Breast epithelium (tissue), 3 donors: ENCODE measurements at regions not wholly inside any gene's neighbourhood (a gene's known extent, or its start where the extent isn't known, plus 50 kb on each side); places are given as distances from the start of the nearest gene placed in this dataset.
"Not testable (repeated sequence)": the region's sequence is repeated elsewhere in the genome, so short reads cannot be mapped to it uniquely, and the experiment has no call there.

ENCODE experiments used
- POLR2A ChIP-seq: fragments of 450-650 bp; IDR thresholded peaks from one replicate; pipeline ENCODE4 v1.6.1; 2016; ENCODE audit warnings: antibody characterized with exemption, mild to moderate bottlenecking, moderate library complexity
- POLR2AphosphoS5 ChIP-seq, 3 donors: sonication (generic); formaldehyde crosslinking; IDR thresholded peaks; one replicate each; pipeline ENCODE4 v1.6.1; 2017; ENCODE audit warnings: antibody characterized with exemption in 3 of 3
- TF ChIP-seq, protein P1 (sequence below), 3 donors: fragments of 450-650 bp; IDR thresholded peaks; one replicate each; pipeline ENCODE4 v1.5.1; 2016 to 2017; ENCODE audit warnings: antibody characterized with exemption in 3 of 3, mild to moderate bottlenecking in 3 of 3, moderate library complexity in 3 of 3

DNA sequence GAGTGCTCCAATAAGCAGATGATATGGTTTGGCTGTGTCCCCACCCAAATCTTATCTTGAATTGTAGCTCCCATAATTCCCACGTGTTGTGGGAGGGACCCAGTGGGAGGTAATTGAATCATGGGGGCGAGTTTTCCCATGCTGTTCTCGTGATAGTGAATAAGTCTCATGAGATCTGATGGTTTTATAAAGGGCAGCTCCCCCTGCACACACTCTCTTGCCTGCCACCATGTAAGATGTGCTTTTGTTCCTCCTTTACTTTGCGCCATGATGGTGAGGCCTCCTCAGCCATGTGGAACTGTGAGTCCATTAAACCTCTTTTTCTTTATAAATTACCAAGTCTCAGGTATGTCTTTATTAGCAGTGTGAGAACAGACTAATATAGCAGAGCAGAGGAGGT is 142.5 kb downstream of the ADSS2 start:
- TF ChIP-seq POLR2A; POLR2AphosphoS5 (IDR thresholded peaks at IDR 0.05): not testable (repeated sequence)
- TF ChIP-seq, protein P1, sequence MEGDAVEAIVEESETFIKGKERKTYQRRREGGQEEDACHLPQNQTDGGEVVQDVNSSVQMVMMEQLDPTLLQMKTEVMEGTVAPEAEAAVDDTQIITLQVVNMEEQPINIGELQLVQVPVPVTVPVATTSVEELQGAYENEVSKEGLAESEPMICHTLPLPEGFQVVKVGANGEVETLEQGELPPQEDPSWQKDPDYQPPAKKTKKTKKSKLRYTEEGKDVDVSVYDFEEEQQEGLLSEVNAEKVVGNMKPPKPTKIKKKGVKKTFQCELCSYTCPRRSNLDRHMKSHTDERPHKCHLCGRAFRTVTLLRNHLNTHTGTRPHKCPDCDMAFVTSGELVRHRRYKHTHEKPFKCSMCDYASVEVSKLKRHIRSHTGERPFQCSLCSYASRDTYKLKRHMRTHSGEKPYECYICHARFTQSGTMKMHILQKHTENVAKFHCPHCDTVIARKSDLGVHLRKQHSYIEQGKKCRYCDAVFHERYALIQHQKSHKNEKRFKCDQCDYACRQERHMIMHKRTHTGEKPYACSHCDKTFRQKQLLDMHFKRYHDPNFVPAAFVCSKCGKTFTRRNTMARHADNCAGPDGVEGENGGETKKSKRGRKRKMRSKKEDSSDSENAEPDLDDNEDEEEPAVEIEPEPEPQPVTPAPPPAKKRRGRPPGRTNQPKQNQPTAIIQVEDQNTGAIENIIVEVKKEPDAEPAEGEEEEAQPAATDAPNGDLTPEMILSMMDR (IDR thresholded peaks at IDR 0.05) = not testable (repeated sequence)
